Astrocyte (in vitro differentiated cells and primary cell): ENCODE measurements at regions not wholly inside any gene's neighbourhood (a gene's known extent, or its start where the extent isn't known, plus 50 kb on each side); places are given as distances from the start of the nearest gene placed in this dataset.

Experiments used
- EZH2 ChIP-seq: IDR thresholded peaks from 2 replicates; pipeline ENCODE4 v1.6.1; 2012; ENCODE audit warnings: mild to moderate bottlenecking, low read length, inconsistent platforms; ENCODE audit not compliant: insufficient read depth
- TF ChIP-seq, protein P1 (sequence below): IDR thresholded peaks from 2 replicates; pipeline ENCODE4 v1.5.1; 2011; ENCODE audit warnings: low read depth, mild to moderate bottlenecking, inconsistent platforms, low read length, moderate library complexity; ENCODE audit not compliant: insufficient read depth

DNA sequence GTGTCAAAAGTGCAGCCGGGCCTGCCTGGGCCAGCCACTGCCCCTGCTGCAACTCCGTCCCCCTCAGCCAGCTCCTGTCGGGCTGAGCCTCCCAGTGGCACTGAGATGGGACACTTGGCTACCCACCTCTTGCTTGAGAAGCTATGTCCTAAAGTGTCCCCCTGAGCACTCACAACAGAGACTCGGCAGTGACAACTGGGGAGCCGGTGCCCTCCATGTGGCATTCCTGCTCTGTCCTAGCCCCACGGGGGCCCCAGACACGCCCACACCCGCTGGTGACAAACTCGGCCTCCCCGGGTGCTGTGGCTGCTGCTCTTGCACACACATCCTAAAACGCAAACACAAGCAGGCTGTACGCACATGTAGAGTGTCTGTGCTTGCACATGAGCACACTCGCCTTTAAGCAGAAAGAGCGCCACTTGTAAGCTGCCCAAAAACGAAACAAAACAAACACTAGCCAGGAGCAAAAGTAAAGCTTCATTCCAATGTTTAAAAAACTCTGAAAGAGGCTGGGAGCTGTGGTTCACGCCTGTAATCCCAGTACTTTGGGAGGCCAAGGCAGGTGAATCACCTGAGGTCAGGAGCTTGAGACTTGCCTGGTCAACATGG lies 253.9 kb downstream of the RBFOX3 start:
- TF ChIP-seq, protein P1, sequence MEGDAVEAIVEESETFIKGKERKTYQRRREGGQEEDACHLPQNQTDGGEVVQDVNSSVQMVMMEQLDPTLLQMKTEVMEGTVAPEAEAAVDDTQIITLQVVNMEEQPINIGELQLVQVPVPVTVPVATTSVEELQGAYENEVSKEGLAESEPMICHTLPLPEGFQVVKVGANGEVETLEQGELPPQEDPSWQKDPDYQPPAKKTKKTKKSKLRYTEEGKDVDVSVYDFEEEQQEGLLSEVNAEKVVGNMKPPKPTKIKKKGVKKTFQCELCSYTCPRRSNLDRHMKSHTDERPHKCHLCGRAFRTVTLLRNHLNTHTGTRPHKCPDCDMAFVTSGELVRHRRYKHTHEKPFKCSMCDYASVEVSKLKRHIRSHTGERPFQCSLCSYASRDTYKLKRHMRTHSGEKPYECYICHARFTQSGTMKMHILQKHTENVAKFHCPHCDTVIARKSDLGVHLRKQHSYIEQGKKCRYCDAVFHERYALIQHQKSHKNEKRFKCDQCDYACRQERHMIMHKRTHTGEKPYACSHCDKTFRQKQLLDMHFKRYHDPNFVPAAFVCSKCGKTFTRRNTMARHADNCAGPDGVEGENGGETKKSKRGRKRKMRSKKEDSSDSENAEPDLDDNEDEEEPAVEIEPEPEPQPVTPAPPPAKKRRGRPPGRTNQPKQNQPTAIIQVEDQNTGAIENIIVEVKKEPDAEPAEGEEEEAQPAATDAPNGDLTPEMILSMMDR: no peak
- TF ChIP-seq EZH2: no peak
